GM12878 (cell line): ENCODE measurements at regions not wholly inside any gene's neighbourhood (a gene's known extent, or its start where the extent isn't known, plus 50 kb on each side); places are given as distances from the start of the nearest gene placed in this dataset.
A peak's percentile ranks its signal among the peaks of the same experiment; 100 is the strongest.

ENCODE experiments used
- TAF1 ChIP-seq: IDR thresholded peaks from 2 replicates; pipeline ENCODE4 v1.6.1; 2011; ENCODE audit warnings: mild to moderate bottlenecking, low read depth, low read length, borderline replicate concordance
- ZNF274 ChIP-seq: IDR thresholded peaks from one replicate; pipeline ENCODE4 v1.8.0; 2011; ENCODE audit not compliant: insufficient read length, insufficient read depth
- TF ChIP-seq, protein P1 (sequence below): IDR thresholded peaks from 2 replicates; pipeline ENCODE4 v1.6.1; 2011; ENCODE audit warnings: low read depth, low read length, improper control_type of control experiment, borderline replicate concordance

- TF ChIP-seq ZNF274: peak; percentile 52
- TF ChIP-seq TAF1: no peak
- TF ChIP-seq, protein P1, sequence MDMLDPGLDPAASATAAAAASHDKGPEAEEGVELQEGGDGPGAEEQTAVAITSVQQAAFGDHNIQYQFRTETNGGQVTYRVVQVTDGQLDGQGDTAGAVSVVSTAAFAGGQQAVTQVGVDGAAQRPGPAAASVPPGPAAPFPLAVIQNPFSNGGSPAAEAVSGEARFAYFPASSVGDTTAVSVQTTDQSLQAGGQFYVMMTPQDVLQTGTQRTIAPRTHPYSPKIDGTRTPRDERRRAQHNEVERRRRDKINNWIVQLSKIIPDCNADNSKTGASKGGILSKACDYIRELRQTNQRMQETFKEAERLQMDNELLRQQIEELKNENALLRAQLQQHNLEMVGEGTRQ: no peak
Observed at GRCh38 chr6:149239573-149240209, 77.8 kb upstream of the TAB2 start.
